Lower leg skin (tissue), 3 donors: ENCODE measurements at regions not wholly inside any gene's neighbourhood (a gene's known extent, or its start where the extent isn't known, plus 50 kb on each side); places are given as distances from the start of the nearest gene placed in this dataset.

ENCODE experiments used
- CTCF ChIP-seq, 3 donors: fragments of 450-650 bp; IDR thresholded peaks; one replicate each; pipeline ENCODE4 v1.5.1; 2016; ENCODE audit warnings: antibody characterized with exemption in 3 of 3, mild to moderate bottlenecking in 3 of 3, moderate library complexity in 2 of 3
- POLR2A ChIP-seq, 2 donors: fragments of 450-650 bp; IDR thresholded peaks; one replicate each; pipeline ENCODE4 v1.6.1; 2016 to 2017; ENCODE audit warnings: antibody characterized with exemption in 2 of 2, mild to moderate bottlenecking in 1 of 2, moderate library complexity in 1 of 2

- no peak for TF ChIP-seq CTCF (IDR thresholded peaks at IDR 0.05)
- no peak for TF ChIP-seq POLR2A (IDR thresholded peaks at IDR 0.05)
Observed at GRCh38 chr1:67514300-67514699, 84.1 kb upstream of the SERBP1 start.
